ENCODE measurements at regions not wholly inside any gene's neighbourhood (a gene's known extent, or its start where the extent isn't known, plus 50 kb on each side); places are given as distances from the start of the nearest gene placed in this dataset.

DNA sequence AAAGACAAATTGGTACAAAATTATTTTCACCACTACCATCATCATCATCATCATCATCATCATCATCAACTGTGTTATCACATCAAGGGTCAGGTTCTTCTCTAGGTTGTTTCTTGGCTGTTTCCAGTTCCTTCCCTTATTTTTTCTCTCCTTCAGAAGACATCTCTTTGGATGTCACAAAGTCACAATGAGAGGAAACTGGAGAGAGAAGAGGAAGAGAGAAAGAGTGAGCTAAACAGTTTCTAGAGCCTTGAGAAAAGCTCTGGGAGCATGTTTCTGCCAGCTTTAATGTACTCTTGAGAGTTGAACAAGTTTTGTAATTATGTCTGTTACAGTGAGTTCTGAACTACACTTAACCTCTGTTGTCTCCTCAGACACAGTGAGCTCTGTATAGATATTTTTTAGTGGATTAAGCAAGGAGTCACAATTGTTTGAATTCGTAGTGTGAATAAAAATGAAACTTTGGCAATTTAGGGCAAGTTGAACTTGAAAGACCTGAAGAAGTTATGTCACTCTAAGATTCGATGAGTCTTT lies 123.0 kb upstream of the AKIRIN2 start:
- Mint-ChIP-seq H3K4me3 (no peak overlapping the region), H3K27me3 (no peaks in the 10 kb centered on the region), H3K4me1 (peaks cover 18% of the 10 kb centered on the region), H3K27ac (peak overlapping the region; percentile 96), H3K36me3 (ENCODE audit: low read depth) (peaks cover under 1% of the 10 kb centered on the region)
- H3K9me3 ChIP-seq (ENCODE audit: control insufficient read depth, low read length, poor library complexity, severe bottlenecking), result no peaks in the 10 kb centered on the region
- no peak for ATAC-seq
- DNase-seq, result no peak

DNA sequence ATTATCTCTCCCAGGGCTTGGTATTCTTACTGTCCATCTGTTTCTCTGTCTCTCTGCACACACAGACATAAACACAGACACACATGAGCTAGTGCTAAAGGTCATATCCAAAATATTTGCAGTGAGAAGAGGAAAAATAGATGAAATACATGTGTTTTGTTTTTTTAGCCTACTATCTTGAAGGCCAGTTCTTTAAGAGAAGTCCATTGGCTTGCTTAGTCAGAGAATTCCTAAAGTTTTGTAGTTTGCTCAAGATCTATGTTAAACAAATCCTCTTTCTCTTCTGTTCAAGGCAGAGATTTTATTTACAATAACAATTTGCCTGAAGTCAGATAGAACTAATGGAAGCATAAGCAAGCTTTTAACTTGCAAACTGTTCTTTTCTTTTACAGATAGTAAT lies 120.0 kb upstream of the AKIRIN2 start:
- no peak for ATAC-seq
- Mint-ChIP-seq H3K4me3 (no peak overlapping the region), H3K27me3 (no peaks in the 10 kb centered on the region), H3K36me3 (ENCODE audit: low read depth) (no peaks in the 10 kb centered on the region), H3K4me1 (peaks cover 17% of the 10 kb centered on the region), H3K27ac (no peak overlapping the region)
- no peaks in the 10 kb centered on the region for H3K9me3 ChIP-seq (ENCODE audit: control insufficient read depth, low read length, poor library complexity, severe bottlenecking)
- DNase-seq, result no peak

DNA sequence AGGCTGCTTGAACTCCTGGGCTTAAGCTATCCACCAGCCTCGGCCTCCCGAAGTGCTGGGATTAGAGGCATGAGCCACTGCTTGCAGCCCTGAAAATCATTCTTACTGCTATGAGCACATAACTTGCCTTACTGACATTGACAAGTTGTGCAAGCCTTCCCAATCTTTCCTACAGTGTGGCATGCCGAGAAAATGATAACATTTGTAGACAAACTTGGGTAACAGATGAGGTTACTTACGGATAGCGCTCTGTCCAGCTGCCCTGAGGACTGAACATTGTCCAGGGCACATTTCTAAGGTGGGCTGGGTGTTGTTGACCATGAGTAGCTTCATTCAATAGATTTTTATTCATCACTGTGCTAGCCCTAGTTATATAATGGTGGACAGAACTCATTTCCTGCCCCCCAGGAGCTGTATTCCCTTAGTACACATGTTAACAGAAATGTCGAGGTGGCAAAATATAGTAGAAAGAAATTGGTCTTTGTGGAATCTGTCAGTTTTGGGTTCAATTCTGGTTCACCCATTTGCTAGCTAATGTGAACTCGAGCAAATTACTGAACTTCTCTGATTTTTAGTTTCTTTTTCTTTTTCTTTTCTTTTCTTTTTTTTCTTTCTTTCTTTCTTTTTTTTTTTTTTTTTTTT lies 118.4 kb upstream of the AKIRIN2 start:
- Mint-ChIP-seq H3K4me1 (peaks cover 7% of the 10 kb centered on the region), H3K36me3 (ENCODE audit: low read depth) (no peaks in the 10 kb centered on the region), H3K4me3 (no peak overlapping the region), H3K27ac (no peak overlapping the region), H3K27me3 (no peaks in the 10 kb centered on the region)
- no peaks in the 10 kb centered on the region for H3K9me3 ChIP-seq (ENCODE audit: control insufficient read depth, low read length, poor library complexity, severe bottlenecking)
- no peak for ATAC-seq
- DNase-seq, result no peak

DNA sequence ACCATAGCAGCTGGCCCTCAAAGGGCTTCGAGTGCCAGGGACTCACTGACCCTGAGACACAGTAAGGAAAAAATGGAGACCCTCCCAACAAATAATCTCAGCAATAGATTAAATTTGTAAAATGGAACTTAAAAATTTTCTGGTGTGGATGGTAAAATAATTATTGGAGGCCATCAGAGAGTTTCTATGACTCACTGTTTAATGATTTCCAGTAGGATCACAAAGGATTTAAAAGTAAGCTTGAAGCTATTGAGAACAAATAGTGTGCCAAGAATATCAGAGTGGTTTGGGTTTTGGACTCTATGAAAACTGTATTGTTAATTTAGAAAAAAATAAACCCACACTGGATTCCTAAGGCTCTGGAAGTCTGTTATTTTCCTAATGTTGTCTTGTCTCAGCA lies 115.2 kb upstream of the AKIRIN2 start:
- no peaks in the 10 kb centered on the region for H3K4me1 Mint-ChIP-seq
- no peaks in the 10 kb centered on the region for H3K9me3 ChIP-seq (ENCODE audit: control insufficient read depth, low read length, poor library complexity, severe bottlenecking)
- H3K27ac Mint-ChIP-seq, result no peak overlapping the region
- H3K27me3 Mint-ChIP-seq, result peaks cover 8% of the 10 kb centered on the region
- no peak for ATAC-seq
- no peaks in the 10 kb centered on the region for H3K36me3 Mint-ChIP-seq (ENCODE audit: low read depth)
- H3K4me3 Mint-ChIP-seq, result no peak overlapping the region
- DNase-seq, result no peak

DNA sequence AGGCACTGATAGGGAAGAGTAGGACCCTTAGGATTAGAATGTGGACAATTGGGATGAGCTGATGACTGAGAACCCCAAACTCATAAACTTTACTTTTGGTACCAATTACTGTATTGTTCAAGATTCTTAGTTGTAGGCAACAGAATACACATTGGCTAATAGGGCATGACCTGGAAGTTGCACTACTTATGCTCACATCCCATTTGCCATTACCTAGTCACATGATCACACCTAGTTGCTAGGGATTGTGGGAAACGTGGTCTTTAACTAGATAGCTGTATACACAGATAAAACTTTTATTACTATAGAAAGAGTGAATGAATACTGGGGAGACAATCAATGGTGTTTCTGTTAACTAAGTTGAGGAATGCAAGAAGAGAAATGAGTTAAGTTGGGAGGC lies 113.4 kb upstream of the AKIRIN2 start:
- DNase-seq, result no peak
- no peaks in the 10 kb centered on the region for H3K9me3 ChIP-seq (ENCODE audit: control insufficient read depth, low read length, poor library complexity, severe bottlenecking)
- no peaks in the 10 kb centered on the region for H3K36me3 Mint-ChIP-seq (ENCODE audit: low read depth)
- H3K4me3 Mint-ChIP-seq, result no peak overlapping the region
- peaks cover 11% of the 10 kb centered on the region for H3K27me3 Mint-ChIP-seq
- H3K4me1 Mint-ChIP-seq, result no peaks in the 10 kb centered on the region
- ATAC-seq, result no peak
- H3K27ac Mint-ChIP-seq, result no peak overlapping the region

DNA sequence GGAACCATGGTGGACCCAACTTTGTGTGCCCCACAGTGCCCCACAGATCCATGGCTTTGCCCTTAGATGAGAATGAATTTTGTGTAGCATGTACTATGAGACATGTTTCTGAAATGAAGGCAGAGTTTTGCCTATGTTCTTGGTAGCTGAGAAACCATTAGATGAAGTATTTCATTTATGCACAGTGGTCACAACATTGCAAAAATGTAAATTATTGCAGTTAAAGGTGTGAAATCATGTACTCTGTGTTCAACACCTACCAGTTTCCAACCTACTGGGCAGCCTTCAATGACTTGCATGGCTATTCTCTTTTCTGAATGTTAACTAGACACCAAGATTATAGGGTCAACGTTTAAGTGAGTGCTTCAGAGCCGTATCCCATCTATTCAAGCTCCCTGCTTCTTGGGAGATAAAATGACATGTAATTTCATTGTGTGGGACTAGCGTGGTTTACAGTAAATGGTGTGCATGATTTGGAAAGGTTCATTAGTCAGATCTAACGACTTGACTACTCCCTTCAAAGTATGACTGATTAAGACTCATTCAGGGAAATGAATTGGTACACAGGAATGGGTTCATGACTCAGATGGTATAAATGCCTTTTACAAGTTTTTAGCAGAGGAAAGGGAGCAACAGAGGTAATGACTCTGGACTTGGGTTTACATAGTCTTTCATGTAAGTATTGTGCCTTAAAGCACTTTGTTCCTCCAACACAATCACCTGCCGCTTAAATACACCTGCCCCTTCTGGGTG lies 106.1 kb upstream of the AKIRIN2 start:
- DNase-seq, result no peak
- no peaks in the 10 kb centered on the region for H3K36me3 Mint-ChIP-seq (ENCODE audit: low read depth)
- H3K9me3 ChIP-seq (ENCODE audit: control insufficient read depth, low read length, poor library complexity, severe bottlenecking), result no peaks in the 10 kb centered on the region
- H3K4me3 Mint-ChIP-seq, result no peak overlapping the region
- H3K4me1 Mint-ChIP-seq, result peaks cover 2% of the 10 kb centered on the region
- H3K27me3 Mint-ChIP-seq, result peaks cover 16% of the 10 kb centered on the region
- no peak overlapping the region for H3K27ac Mint-ChIP-seq
- no peak for ATAC-seq

DNA sequence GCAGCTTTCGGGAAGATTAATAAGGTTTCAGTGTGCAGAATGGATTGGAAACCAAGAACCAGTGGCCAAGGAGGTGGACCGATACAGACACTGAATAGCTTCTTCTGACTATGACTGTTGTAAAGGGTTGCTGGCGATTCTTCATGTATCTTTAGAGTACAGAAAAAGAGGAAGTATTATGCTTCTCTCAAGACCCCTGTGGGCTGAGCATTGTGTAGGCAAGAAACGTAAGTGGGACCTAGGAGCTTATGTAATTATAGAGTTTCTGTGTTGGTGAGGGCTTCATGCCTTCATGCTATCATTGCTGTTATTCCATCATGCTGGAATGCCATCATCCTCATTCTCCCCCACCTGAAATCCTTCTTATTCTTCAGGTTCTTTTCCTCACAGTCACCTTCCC lies 105.4 kb upstream of the AKIRIN2 start:
- no peak overlapping the region for H3K27ac Mint-ChIP-seq
- H3K36me3 Mint-ChIP-seq (ENCODE audit: low read depth), result no peaks in the 10 kb centered on the region
- no peaks in the 10 kb centered on the region for H3K9me3 ChIP-seq (ENCODE audit: control insufficient read depth, low read length, poor library complexity, severe bottlenecking)
- peaks cover 16% of the 10 kb centered on the region for H3K27me3 Mint-ChIP-seq
- no peak overlapping the region for H3K4me3 Mint-ChIP-seq
- DNase-seq (no peak), ATAC-seq (no peak)
- peaks cover 2% of the 10 kb centered on the region for H3K4me1 Mint-ChIP-seq

DNA sequence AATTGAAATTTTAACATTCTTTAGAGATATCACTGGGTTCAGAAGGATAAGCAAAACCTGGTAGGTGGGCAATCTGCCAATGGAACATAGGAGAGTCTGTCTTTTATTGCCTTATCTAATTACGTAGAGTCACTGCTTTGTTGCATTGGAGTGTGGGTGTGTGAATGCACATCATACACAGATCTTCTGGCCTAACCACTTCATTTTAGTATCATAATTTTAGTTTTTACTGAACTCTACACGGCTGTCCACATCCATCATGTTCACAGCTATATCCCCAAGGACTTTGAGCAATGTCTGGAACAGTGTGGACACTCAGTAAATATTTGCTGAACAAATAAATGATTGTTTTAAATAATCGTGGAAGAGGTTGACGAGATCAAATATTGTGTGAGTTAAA lies 104.6 kb upstream of the AKIRIN2 start:
- H3K9me3 ChIP-seq (ENCODE audit: control insufficient read depth, low read length, poor library complexity, severe bottlenecking), result no peaks in the 10 kb centered on the region
- Mint-ChIP-seq H3K4me3 (no peak overlapping the region), H3K36me3 (ENCODE audit: low read depth) (no peaks in the 10 kb centered on the region), H3K27me3 (peaks cover 11% of the 10 kb centered on the region), H3K4me1 (peaks cover 4% of the 10 kb centered on the region), H3K27ac (no peak overlapping the region)
- ATAC-seq (no peak), DNase-seq (no peak)

DNA sequence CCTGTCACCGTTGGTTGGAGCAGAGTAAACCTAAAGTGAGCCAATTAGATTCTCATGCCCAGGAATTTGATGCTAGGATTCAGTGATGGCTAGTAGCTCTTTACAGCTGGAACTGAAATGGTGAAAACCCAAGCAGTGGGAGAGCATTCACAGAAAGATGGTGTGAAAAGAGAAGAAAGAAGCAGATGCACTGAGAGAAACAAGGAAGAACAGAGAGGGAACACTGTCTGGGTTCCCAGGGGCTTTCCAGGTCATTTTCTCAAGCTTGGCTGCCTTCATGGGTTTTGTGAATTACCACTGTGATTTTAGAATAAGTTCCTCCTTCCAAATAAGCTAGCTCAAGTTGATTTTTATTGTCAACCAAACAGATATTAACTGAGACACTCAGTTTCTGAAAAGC lies 104.1 kb upstream of the AKIRIN2 start:
- H3K4me3 Mint-ChIP-seq, result no peak overlapping the region

DNA sequence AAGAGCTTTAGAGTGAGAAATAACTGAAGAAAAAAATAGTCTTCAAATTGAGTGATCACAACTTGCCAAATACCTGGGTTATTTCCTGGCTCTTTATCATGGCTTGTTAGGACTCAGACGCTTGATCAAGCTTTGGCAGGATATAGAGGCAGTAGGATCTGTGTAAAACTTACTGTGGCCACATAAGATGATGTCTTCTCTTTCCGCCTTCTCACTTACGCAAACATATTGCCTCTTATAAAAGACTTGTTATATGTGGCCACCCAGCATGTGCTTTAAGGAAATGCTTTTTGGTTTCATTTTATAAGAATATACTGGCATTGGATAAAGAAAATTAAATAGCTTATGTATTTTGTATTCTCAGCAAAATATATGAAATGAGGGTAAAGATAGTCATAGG lies 101.8 kb upstream of the AKIRIN2 start:
- DNase-seq (no peak), ATAC-seq (no peak)
- Mint-ChIP-seq H3K4me3 (no peak overlapping the region), H3K36me3 (ENCODE audit: low read depth) (peaks cover 2% of the 10 kb centered on the region), H3K27me3 (peaks cover 11% of the 10 kb centered on the region), H3K27ac (no peak overlapping the region), H3K4me1 (peaks cover 4% of the 10 kb centered on the region)
- no peaks in the 10 kb centered on the region for H3K9me3 ChIP-seq (ENCODE audit: control insufficient read depth, low read length, poor library complexity, severe bottlenecking)

More for the DNA sequence above, 104.1 kb upstream of the AKIRIN2 start:
- no peak for ATAC-seq
- H3K27me3 Mint-ChIP-seq, result peaks cover 11% of the 10 kb centered on the region
- H3K27ac Mint-ChIP-seq, result no peak overlapping the region
- H3K4me1 Mint-ChIP-seq, result peaks cover 4% of the 10 kb centered on the region
- no peak for DNase-seq
- no peaks in the 10 kb centered on the region for H3K9me3 ChIP-seq (ENCODE audit: control insufficient read depth, low read length, poor library complexity, severe bottlenecking)
- H3K36me3 Mint-ChIP-seq (ENCODE audit: low read depth), result no peaks in the 10 kb centered on the region

DNA sequence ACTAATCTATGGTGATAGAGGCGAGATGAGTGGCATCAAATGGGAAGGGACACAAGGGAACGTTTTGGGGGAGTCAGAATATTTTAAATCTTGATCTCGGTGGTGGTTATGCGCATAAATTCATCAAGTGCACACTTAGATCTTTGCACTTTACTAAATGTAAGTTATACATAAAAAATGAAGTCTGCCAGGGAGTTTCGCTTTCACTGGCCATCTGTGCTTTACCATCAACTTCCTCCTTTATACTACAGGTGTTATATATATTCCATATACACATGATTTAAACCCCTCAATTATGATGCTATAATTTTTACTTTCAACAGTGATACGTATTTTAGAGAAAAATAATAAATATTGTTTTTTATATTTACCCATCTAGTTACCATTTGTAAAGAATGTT lies 97.6 kb upstream of the AKIRIN2 start:
- peaks cover 2% of the 10 kb centered on the region for H3K36me3 Mint-ChIP-seq (ENCODE audit: low read depth)
- no peak overlapping the region for H3K4me3 Mint-ChIP-seq
- H3K27me3 Mint-ChIP-seq, result no peaks in the 10 kb centered on the region
- peak overlapping the region; percentile 2 for H3K27ac Mint-ChIP-seq
- no peaks in the 10 kb centered on the region for H3K9me3 ChIP-seq (ENCODE audit: control insufficient read depth, low read length, poor library complexity, severe bottlenecking)
- no peak for DNase-seq
- no peak for ATAC-seq
- H3K4me1 Mint-ChIP-seq, result peaks cover 4% of the 10 kb centered on the region

DNA sequence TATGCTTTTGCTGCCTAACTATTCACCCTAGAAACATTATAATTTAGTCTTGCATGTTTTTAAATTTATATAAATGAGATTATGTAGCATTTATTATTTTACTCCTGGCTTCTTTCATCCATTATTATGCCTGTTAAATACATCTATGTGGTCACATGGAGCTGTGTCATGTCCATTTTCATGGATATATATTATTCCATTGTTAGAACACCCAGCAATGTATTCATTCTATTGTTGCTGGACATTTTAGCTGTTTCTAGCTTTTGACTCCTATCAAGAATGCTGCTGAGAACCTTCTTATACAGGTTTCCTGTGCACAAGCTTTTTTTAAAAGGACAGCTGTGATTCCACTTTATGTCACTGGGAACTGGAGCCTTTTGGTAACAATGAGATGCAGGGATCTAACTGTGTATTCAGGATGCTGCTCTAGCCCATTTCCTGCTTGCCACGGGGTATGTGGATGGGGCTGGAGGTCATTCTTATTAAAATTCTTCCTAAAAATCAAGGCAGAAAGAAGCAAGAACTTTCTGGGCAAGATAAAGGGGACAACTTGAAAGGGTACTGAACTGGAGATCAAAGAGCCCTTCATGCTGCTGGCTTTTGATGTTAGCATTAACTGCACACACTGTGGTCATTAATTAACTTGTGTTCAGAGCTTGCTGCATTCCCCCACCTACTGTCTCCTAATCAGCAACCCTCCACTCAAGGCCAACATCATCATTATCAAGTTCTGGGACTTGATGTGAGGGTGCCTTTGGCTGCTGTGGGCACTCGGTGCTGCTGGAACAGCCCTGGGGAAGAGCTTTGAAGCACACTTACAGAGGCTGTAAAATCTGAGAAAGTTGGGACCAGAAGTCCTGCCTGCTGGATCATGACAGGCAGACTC lies 96.6 kb upstream of the AKIRIN2 start:
- Mint-ChIP-seq H3K27me3 (no peaks in the 10 kb centered on the region), H3K4me1 (peaks cover 4% of the 10 kb centered on the region), H3K4me3 (no peak overlapping the region), H3K36me3 (ENCODE audit: low read depth) (peaks cover 2% of the 10 kb centered on the region), H3K27ac (peak overlapping the region; percentile 2)
- no peak for DNase-seq
- ATAC-seq, result no peak
- H3K9me3 ChIP-seq (ENCODE audit: control insufficient read depth, low read length, poor library complexity, severe bottlenecking), result no peaks in the 10 kb centered on the region
